DND-41 (cell line): ENCODE measurements at regions not wholly inside any gene's neighbourhood (a gene's known extent, or its start where the extent isn't known, plus 50 kb on each side); places are given as distances from the start of the nearest gene placed in this dataset.

Experiments used
- EZH2 ChIP-seq: IDR thresholded peaks from 3 replicates; pipeline ENCODE4 v1.6.1; 2012; ENCODE audit warnings: borderline replicate concordance, low read depth, mild to moderate bottlenecking, moderate library complexity, low read length, inconsistent platforms; ENCODE audit not compliant: severe bottlenecking
- TF ChIP-seq, protein P1 (sequence below): IDR thresholded peaks from 2 replicates; pipeline ENCODE4 v1.5.1; 2012; ENCODE audit warnings: borderline replicate concordance, low read length, moderate library complexity, mild to moderate bottlenecking; ENCODE audit not compliant: poor library complexity, severe bottlenecking; ENCODE audit errors: extremely low read depth

- TF ChIP-seq, protein P1, sequence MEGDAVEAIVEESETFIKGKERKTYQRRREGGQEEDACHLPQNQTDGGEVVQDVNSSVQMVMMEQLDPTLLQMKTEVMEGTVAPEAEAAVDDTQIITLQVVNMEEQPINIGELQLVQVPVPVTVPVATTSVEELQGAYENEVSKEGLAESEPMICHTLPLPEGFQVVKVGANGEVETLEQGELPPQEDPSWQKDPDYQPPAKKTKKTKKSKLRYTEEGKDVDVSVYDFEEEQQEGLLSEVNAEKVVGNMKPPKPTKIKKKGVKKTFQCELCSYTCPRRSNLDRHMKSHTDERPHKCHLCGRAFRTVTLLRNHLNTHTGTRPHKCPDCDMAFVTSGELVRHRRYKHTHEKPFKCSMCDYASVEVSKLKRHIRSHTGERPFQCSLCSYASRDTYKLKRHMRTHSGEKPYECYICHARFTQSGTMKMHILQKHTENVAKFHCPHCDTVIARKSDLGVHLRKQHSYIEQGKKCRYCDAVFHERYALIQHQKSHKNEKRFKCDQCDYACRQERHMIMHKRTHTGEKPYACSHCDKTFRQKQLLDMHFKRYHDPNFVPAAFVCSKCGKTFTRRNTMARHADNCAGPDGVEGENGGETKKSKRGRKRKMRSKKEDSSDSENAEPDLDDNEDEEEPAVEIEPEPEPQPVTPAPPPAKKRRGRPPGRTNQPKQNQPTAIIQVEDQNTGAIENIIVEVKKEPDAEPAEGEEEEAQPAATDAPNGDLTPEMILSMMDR: no peak
- TF ChIP-seq EZH2: no peak
These were observed 96.4 kb upstream of the EPHA7 start for GRCh38 chr6:93515736-93516135.
